ENCODE measurements at regions not wholly inside any gene's neighbourhood (a gene's known extent, or its start where the extent isn't known, plus 50 kb on each side); places are given as distances from the start of the nearest gene placed in this dataset.

DNA sequence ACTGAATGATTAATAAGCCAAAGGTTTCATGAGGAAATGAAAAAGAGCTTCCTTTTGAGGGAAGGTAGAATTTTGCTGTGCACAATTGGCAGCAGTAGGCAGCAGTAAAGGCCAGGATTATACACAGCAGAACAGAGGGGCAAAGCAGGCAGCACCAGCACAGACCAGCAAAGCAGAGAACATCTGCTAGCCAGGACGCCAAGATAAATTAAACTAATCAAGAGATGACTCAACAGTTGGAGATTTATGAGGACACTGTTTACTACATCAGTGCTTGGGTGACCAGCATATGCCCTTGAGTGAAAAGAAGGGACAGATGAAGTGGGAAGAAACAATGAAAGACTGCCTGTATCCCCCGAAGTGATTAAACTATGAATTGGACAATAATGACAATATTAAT lies 871.4 kb upstream of the CDH10 start:
- Histone ChIP-seq H3K14ac (ENCODE audit: insufficient read length) (no peak overlapping the region), H3K23ac (ENCODE audit: insufficient read length) (no peak overlapping the region), H3K23me2 (ENCODE audit: low read depth, low read length) (no peaks in the 10 kb centered on the region), H3K36me3 (ENCODE audit: control insufficient read depth in 2 of 4, insufficient read depth in 4 of 4, low read length in 3 of 4) (no peaks in the 10 kb centered on the region; a peak in 1 of 8 replicates), H3K27me3 (replicated peaks in 1 of 4; ENCODE audit: control insufficient read depth in 3 of 4, extremely low read depth in 1 of 4, insufficient read depth in 3 of 4, low read length in 3 of 4) (no peaks in the 10 kb centered on the region), H3K79me2 (ENCODE audit: control insufficient read depth in 1 of 2, insufficient read depth in 2 of 2, low read length in 2 of 2) (no peaks in the 10 kb centered on the region), H4K91ac (replicated peaks; ENCODE audit: insufficient read length, low read length) (no peak overlapping the region), H4K8ac (ENCODE audit: extremely low read depth, insufficient read depth, low read length) (no peak overlapping the region), H2BK15ac (ENCODE audit: low read length) (no peak overlapping the region), H3K79me1 (ENCODE audit: low read depth, low read length) (no peaks in the 10 kb centered on the region), H2AFZ (ENCODE audit: low read length) (no peak overlapping the region), H3K9ac (replicated peaks in 1 of 4; ENCODE audit: extremely low read depth in 1 of 4, low read depth in 3 of 4, low read length in 3 of 4) (no peak overlapping the region), H2AK5ac (ENCODE audit: low read depth, low read length) (no peak overlapping the region), H2BK5ac (ENCODE audit: low read depth, low read length) (no peak overlapping the region), H4K20me1 (replicated peaks in 1 of 2; ENCODE audit: control insufficient read depth in 1 of 2, insufficient read depth in 2 of 2, low read length in 2 of 2) (no peaks in the 10 kb centered on the region), H3K27ac (ENCODE audit: low read depth, low read length) (no peak overlapping the region), H3K4me2 (ENCODE audit: insufficient read depth in 1 of 2, low read depth in 2 of 2, low read length in 2 of 2) (no peak overlapping the region), H2BK12ac (ENCODE audit: low read depth, low read length) (no peak overlapping the region), H3K18ac (ENCODE audit: extremely low read depth, low read length) (no peak overlapping the region), H4K5ac (ENCODE audit: insufficient read length, low read depth, low read length) (no peak overlapping the region), H3K4me3 (ENCODE audit: extremely low read depth in 1 of 4, insufficient read depth in 2 of 4, low read depth in 3 of 4, low read length in 4 of 4) (no peak overlapping the region), H3K4me1 (replicated peaks in 1 of 4; ENCODE audit: control insufficient read depth in 3 of 4, insufficient read depth in 4 of 4, low read length in 3 of 4) (no peaks in the 10 kb centered on the region), H3K4ac (replicated peaks; ENCODE audit: insufficient read length, low read depth, low read length) (no peak overlapping the region), H3K56ac (replicated peaks; ENCODE audit: insufficient read length, low read depth, low read length) (no peak overlapping the region), H2BK20ac (ENCODE audit: low read length) (no peak overlapping the region), H3K9me3 (ENCODE audit: insufficient read depth in 2 of 2, low read depth in 1 of 2, low read length in 1 of 2) (no peaks in the 10 kb centered on the region), H2BK120ac (replicated peaks; ENCODE audit: low read depth, low read length) (no peak overlapping the region)
- no peak for FAIRE-seq
- ChIA-PET POLR2A (ENCODE audit: partially characterized antibody) (interaction anchor here (0.6 to 0.8 kb wide), 2 partner anchors 73 to 473 kb away, joined by 3 read pairs; no protein-coding TSS in a partner anchor), CTCF (ENCODE audit: partially characterized antibody) (interaction anchor here (1.1 kb wide), 1 partner anchor 10 kb away, joined by 3 read pairs; no protein-coding TSS in a partner anchor)
- DNase-seq (ENCODE audit: low read depth in 1 of 2, low spot score in 2 of 2), result no peak
- WGBS, 2 experiments (ENCODE audit: extremely low coverage in 1 of 2, insufficient coverage in 1 of 2, insufficient read length in 1 of 2, insufficient replicate concordance in 2 of 2, low coverage in 1 of 2, low lambda C conversion rate in 2 of 2, missing lambda C conversion rate in 1 of 2), result 95% methylated on average over 2 of the region's 2 CpGs; no CpG with 5 or more reads in 1 of the 2 experiments
- no peak for TF ChIP-seq RFX5 (IDR thresholded peaks at IDR 0.05; ENCODE audit: borderline replicate concordance, low read depth, low read length)
- no peak for TF ChIP-seq BRCA1 (IDR thresholded peaks at IDR 0.05; ENCODE audit: low read depth, low read length)
- no peak for TF ChIP-seq CHD1 (IDR thresholded peaks at IDR 0.05; ENCODE audit: low read depth, low read length)
- TF ChIP-seq RAD21 (IDR thresholded peaks at IDR 0.05 in 1 of 2, conservative IDR thresholded peaks at IDR 0.05 in 1 of 2; ENCODE audit: low read depth in 2 of 2, low read length in 2 of 2), result no peak
- no peak for TF ChIP-seq RNF2 (IDR thresholded peaks at IDR 0.05; ENCODE audit: borderline replicate concordance, low read depth, low read length, missing control alignments, poor library complexity, severe bottlenecking)
- no peak for TF ChIP-seq CREB1 (IDR thresholded peaks at IDR 0.05)
- TF ChIP-seq TEAD4 (IDR thresholded peaks at IDR 0.05; ENCODE audit: low read depth, low read length), result no peak
- no peak for TF ChIP-seq BACH1 (IDR thresholded peaks at IDR 0.05; ENCODE audit: low read length)
- no peak for TF ChIP-seq SP1 (IDR thresholded peaks at IDR 0.05; ENCODE audit: low read depth, low read length)
- no peak for TF ChIP-seq RXRA (IDR thresholded peaks at IDR 0.05; ENCODE audit: insufficient read depth, low read depth, low read length)
- no peak for TF ChIP-seq GABPA (IDR thresholded peaks at IDR 0.05; ENCODE audit: borderline replicate concordance, insufficient read depth, low read length)
- no peak for TF ChIP-seq SRF (IDR thresholded peaks at IDR 0.05; ENCODE audit: low read depth, low read length)
- TF ChIP-seq NANOG (IDR thresholded peaks at IDR 0.05; ENCODE audit: insufficient read depth, low read depth, low read length, poor library complexity, severe bottlenecking), result no peak
- no peak for TF ChIP-seq CBX5 (IDR thresholded peaks at IDR 0.05; ENCODE audit: low read depth, low read length)
- no peak for TF ChIP-seq JUND (IDR thresholded peaks at IDR 0.05; ENCODE audit: low read length)

All from H1 (cell line).